Ectodermal cell (in vitro differentiated cells): ENCODE measurements at regions not wholly inside any gene's neighbourhood (a gene's known extent, or its start where the extent isn't known, plus 50 kb on each side); places are given as distances from the start of the nearest gene placed in this dataset.

Experiments used
- H3K27ac ChIP-seq: 2 replicates; pipeline ENCODE4 v1.7.0; 2013; ENCODE audit warnings: mild to moderate bottlenecking, low read depth, low read length; ENCODE audit not compliant: insufficient read depth, poor library complexity, severe bottlenecking
- H3K27me3 ChIP-seq: 2 replicates; pipeline ENCODE4 v1.7.0; 2013; ENCODE audit warnings: mild to moderate bottlenecking, low read length; ENCODE audit not compliant: insufficient read depth, control insufficient read depth, poor library complexity, severe bottlenecking
- H3K36me3 ChIP-seq: one replicate; pipeline ENCODE4 v1.7.0; 2013; ENCODE audit warnings: low read length; ENCODE audit not compliant: control insufficient read depth, insufficient read depth
- H3K4me1 ChIP-seq: one replicate; pipeline ENCODE4 v1.7.0; 2013; ENCODE audit warnings: low read length; ENCODE audit not compliant: control insufficient read depth, insufficient read depth
- H3K4me3 ChIP-seq: 2 replicates; pipeline ENCODE4 v1.7.0; 2013; ENCODE audit warnings: low read depth, low read length, control low read depth; ENCODE audit not compliant: insufficient read depth
- H3K9me3 ChIP-seq: 2 replicates; pipeline ENCODE4 v1.7.0; 2013; ENCODE audit warnings: mild to moderate bottlenecking, low read length, moderate library complexity; ENCODE audit not compliant: control insufficient read depth
- WGBS, 2 experiments: methylation state at CpG; one replicate each; pipeline ENCODE4 v1.1.7; 2013; ENCODE audit warnings: missing lambda C conversion rate in 2 of 2; 5-methylcytosine and 5-hydroxymethylcytosine counted together

- Histone ChIP-seq H3K4me3 (no peak overlapping the region), H3K27ac (no peak overlapping the region), H3K4me1 (no peaks in the 10 kb centered on the region), H3K36me3 (no peaks in the 10 kb centered on the region), H3K9me3 (no peaks in the 10 kb centered on the region), H3K27me3 (no peaks in the 10 kb centered on the region)
- 83 to 95% methylated on average over 1 of the region's 1 CpG for WGBS, 2 experiments
Measured at GRCh38 chr12:98379106-98379505, 136.3 kb upstream of the TMPO start.

- Histone ChIP-seq H3K9me3 (no peaks in the 10 kb centered on the region), H3K27ac (no peak overlapping the region), H3K27me3 (no peaks in the 10 kb centered on the region), H3K4me1 (no peaks in the 10 kb centered on the region), H3K36me3 (no peaks in the 10 kb centered on the region), H3K4me3 (no peak overlapping the region)
- WGBS, 2 experiments = 76 to 89% methylated on average over 1 of the region's 1 CpG
Measured at GRCh38 chr12:98385641-98386040, 129.7 kb upstream of the TMPO start.

- H3K4me3 ChIP-seq = no peak overlapping the region
- H3K27ac ChIP-seq = no peak overlapping the region
- no peaks in the 10 kb centered on the region for H3K4me1 ChIP-seq
- 81 to 96% methylated on average over 1 to 2 of the region's 2 CpGs for WGBS, 2 experiments
- H3K27me3 ChIP-seq = no peaks in the 10 kb centered on the region
- no peaks in the 10 kb centered on the region for H3K9me3 ChIP-seq
- H3K36me3 ChIP-seq = no peaks in the 10 kb centered on the region
Measured at GRCh38 chr12:98387444-98387843, 127.9 kb upstream of the TMPO start.

DNA sequence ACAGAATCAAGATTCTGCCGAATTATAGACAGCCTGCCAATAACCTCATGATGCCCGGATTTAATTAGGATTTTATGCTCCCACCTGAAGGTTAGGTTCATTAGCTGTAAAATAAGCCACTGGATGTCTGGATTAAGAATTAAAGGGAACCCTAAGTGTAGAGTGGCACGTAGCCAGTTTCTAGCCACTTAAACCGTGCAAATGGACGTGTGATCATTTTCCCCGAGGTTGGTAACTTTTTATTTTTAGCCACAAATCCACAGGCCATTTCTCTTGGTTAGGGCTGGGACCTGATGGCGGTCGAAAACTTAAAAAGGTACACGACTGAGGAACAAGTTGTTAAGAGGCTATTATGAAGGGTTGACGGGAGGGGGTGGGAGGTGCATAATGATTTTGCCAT, 127.3 kb upstream of the TMPO start:
- Histone ChIP-seq H3K4me1 (no peaks in the 10 kb centered on the region), H3K9me3 (no peaks in the 10 kb centered on the region), H3K4me3 (no peak overlapping the region), H3K27me3 (no peaks in the 10 kb centered on the region), H3K27ac (no peak overlapping the region), H3K36me3 (no peaks in the 10 kb centered on the region)
- WGBS, 2 experiments = 94 to 95% methylated on average over 10 of the region's 10 CpGs

GRCh38 chr12:98389593-98389992, 125.8 kb upstream of the TMPO start:
- Histone ChIP-seq H3K27ac (no peak overlapping the region), H3K27me3 (no peaks in the 10 kb centered on the region)

GRCh38 chr12:98397323-98398105, 117.9 kb upstream of the TMPO start:
- WGBS, 2 experiments = 33% methylated on average over 33 of the region's 33 CpGs
- Histone ChIP-seq H3K27ac (no peak overlapping the region), H3K36me3 (no peaks in the 10 kb centered on the region), H3K4me3 (peak overlapping the region; percentile 10), H3K4me1 (peaks cover 12% of the 10 kb centered on the region), H3K27me3 (no peaks in the 10 kb centered on the region), H3K9me3 (no peaks in the 10 kb centered on the region)

More at GRCh38 chr12:98389593-98389992, 125.8 kb upstream of the TMPO start:
- Histone ChIP-seq H3K4me3 (no peak overlapping the region), H3K36me3 (no peaks in the 10 kb centered on the region), H3K9me3 (no peaks in the 10 kb centered on the region), H3K4me1 (no peaks in the 10 kb centered on the region)
- WGBS, 2 experiments = 95 to 96% methylated on average over 2 of the region's 2 CpGs

GRCh38 chr12:98399532-98399931, 115.9 kb upstream of the TMPO start:
- H3K27ac ChIP-seq = no peak overlapping the region
- 11 to 13% methylated on average over 9 of the region's 9 CpGs for WGBS, 2 experiments
- no peaks in the 10 kb centered on the region for H3K9me3 ChIP-seq

DNA sequence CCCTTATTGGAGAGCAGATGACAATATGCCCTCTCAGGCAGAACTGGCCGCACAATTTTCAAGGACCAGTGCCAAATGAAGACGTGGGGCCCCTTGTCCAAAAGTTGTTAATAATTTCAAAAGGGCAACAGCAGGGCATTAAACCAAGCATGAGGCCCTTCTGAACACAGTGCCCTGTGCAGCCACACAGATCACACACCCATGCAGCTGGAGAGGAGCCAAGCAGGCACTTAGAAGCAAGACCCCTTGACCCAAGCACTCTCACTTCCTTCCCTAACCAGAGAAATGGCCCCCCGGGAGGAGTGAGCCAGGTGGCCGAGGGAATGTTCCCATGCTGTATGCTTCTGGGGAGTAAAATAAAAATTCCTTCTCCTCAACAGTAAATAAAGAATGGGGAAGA, 114.0 kb upstream of the TMPO start:
- H3K27me3 ChIP-seq = no peaks in the 10 kb centered on the region
- H3K4me1 ChIP-seq = peaks cover 12% of the 10 kb centered on the region
- H3K36me3 ChIP-seq = no peaks in the 10 kb centered on the region
- no peaks in the 10 kb centered on the region for H3K9me3 ChIP-seq
- no peak overlapping the region for H3K4me3 ChIP-seq
- 90 to 94% methylated on average over 2 of the region's 4 CpGs for WGBS, 2 experiments
- H3K27ac ChIP-seq = no peak overlapping the region

More at GRCh38 chr12:98399532-98399931, 115.9 kb upstream of the TMPO start:
- Histone ChIP-seq H3K4me3 (no peak overlapping the region), H3K4me1 (peaks cover 12% of the 10 kb centered on the region), H3K27me3 (no peaks in the 10 kb centered on the region), H3K36me3 (no peaks in the 10 kb centered on the region)

DNA sequence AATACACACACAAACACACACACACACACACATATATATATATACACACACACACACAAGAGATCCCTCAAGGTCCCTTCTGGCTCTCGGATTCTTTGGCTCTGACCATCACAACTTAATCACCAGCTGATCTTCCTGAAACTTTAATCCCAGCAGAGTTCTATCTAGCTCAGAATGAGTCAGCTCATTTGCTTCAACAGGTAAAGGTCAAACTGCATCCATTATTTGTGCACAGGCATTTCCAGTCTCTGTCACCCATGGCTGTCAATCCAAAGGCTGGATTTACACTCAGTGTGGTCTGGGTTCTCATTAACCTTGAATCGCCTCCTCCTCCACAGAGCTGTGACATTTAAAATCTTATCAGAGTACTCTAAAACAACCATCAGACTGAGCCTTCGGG, 113.3 kb upstream of the TMPO start:
- 94 to 95% methylated on average over 3 of the region's 3 CpGs for WGBS, 2 experiments
- no peaks in the 10 kb centered on the region for H3K27me3 ChIP-seq
- no peaks in the 10 kb centered on the region for H3K36me3 ChIP-seq
- peaks cover 12% of the 10 kb centered on the region for H3K4me1 ChIP-seq
- H3K4me3 ChIP-seq = no peak overlapping the region
- no peak overlapping the region for H3K27ac ChIP-seq
- no peaks in the 10 kb centered on the region for H3K9me3 ChIP-seq

DNA sequence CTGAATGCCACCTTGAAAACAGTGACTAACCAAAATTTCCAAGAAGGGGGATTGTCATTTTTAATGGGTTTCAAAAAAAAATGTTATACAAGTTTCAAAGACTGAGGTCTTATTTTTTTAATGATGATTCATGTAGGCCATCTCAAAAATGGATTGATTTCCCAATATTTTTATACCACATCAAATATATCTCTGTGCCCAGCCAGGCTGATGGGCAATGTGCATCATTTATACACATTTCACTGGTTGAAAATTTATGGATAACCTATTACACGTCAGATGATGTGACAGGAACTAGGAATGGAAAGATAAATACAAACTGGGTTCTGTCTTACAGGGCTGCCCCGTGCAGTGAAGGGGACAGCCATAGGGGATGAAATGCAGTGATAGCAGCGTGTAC, 112.7 kb upstream of the TMPO start:
- no peaks in the 10 kb centered on the region for H3K36me3 ChIP-seq
- WGBS, 2 experiments = 96 to 97% methylated on average over 3 of the region's 3 CpGs
- no peaks in the 10 kb centered on the region for H3K27me3 ChIP-seq
- H3K27ac ChIP-seq = no peak overlapping the region
- peaks cover 12% of the 10 kb centered on the region for H3K4me1 ChIP-seq
- H3K9me3 ChIP-seq = no peaks in the 10 kb centered on the region
- H3K4me3 ChIP-seq = no peak overlapping the region
